ENCODE measurements at regions not wholly inside any gene's neighbourhood (a gene's known extent, or its start where the extent isn't known, plus 50 kb on each side); places are given as distances from the start of the nearest gene placed in this dataset.

DNA sequence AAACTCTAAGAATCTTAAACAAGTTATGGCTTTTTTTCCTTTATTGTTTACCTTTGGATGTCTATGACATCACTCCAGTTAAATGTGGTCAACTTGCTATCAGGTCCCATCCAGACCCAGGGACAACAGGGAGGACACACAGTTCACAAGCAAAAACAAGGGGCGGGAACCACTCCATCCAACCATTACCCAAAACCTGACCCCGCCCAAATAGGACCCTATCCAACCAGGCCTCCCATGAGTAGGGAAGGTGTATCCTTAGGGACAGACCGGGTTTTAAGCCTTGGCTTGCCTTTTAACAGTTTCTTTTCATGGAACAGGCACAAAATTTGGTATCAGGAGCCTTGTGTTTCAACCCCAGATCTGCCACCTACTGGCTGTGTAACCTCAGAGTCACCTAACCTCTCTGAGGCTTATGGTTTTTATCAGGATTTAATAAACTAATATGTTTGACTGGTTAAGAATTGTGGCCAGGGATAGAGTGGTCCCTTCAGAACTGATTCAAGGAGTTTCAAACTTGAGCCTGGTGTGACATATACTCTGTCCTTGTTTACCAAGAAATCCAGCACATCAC lies 127.7 kb upstream of the RAD23B start:
- no peak for DNase-seq (ENCODE audit: low read depth)
- no peak overlapping the region for H3K4me3 ChIP-seq (ENCODE audit: low read length)
- TF ChIP-seq, protein P1, sequence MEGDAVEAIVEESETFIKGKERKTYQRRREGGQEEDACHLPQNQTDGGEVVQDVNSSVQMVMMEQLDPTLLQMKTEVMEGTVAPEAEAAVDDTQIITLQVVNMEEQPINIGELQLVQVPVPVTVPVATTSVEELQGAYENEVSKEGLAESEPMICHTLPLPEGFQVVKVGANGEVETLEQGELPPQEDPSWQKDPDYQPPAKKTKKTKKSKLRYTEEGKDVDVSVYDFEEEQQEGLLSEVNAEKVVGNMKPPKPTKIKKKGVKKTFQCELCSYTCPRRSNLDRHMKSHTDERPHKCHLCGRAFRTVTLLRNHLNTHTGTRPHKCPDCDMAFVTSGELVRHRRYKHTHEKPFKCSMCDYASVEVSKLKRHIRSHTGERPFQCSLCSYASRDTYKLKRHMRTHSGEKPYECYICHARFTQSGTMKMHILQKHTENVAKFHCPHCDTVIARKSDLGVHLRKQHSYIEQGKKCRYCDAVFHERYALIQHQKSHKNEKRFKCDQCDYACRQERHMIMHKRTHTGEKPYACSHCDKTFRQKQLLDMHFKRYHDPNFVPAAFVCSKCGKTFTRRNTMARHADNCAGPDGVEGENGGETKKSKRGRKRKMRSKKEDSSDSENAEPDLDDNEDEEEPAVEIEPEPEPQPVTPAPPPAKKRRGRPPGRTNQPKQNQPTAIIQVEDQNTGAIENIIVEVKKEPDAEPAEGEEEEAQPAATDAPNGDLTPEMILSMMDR (IDR thresholded peaks at IDR 0.05; ENCODE audit: insufficient read depth, low read depth, low read length, missing control alignments), result peak; percentile 40

DNA sequence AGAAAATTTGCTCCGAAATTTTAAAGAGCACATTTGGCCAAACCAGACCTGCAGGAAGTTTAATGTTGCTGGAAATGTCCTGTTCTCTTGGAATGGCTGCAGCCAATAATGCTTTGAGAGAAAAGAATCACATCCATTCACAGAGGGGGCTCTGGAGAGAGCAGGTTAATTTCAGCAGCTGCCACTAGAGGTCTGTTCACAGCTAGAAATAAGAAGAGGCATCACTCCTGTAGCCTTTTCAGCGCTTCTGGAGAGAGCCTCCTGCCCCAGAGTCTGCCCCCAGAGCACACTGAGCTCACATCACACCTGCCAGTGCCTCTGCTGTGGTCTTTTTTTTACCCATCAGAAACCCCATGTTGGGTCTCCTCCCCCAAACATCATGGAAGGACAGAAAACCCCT lies 124.8 kb upstream of the RAD23B start:
- peak; percentile 32 for DNase-seq (ENCODE audit: low read depth)
- TF ChIP-seq, protein P1 (IDR thresholded peaks at IDR 0.05; ENCODE audit: insufficient read depth, low read depth, low read length, missing control alignments), result peak; percentile 45

DNA sequence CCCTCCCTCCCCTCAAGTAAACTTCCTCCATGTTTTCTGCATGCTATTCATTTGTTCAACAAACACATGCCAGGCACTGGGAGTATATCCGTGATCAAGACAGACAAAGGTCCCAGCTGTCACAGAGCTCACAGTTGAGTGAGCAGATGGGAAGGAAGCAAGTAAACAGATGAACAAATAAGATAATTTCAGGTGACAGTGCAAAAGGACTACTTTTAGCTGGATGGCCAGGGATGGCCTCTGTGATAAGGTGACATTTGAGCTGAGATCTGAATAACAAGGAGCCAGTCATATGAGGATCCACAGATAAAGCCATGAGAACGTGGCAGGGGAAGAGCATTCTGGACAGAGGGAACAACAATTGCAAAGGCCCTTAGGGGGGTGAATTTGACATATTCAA lies 121.7 kb upstream of the RAD23B start:
- DNase-seq (ENCODE audit: low read depth), result no peak
- no peak overlapping the region for H3K4me3 ChIP-seq (ENCODE audit: low read length)
- TF ChIP-seq, protein P1 (IDR thresholded peaks at IDR 0.05; ENCODE audit: insufficient read depth, low read depth, low read length, missing control alignments), result no peak

More for the DNA sequence above, 124.8 kb upstream of the RAD23B start:
- H3K4me3 ChIP-seq (ENCODE audit: low read length), result no peak overlapping the region

DNA sequence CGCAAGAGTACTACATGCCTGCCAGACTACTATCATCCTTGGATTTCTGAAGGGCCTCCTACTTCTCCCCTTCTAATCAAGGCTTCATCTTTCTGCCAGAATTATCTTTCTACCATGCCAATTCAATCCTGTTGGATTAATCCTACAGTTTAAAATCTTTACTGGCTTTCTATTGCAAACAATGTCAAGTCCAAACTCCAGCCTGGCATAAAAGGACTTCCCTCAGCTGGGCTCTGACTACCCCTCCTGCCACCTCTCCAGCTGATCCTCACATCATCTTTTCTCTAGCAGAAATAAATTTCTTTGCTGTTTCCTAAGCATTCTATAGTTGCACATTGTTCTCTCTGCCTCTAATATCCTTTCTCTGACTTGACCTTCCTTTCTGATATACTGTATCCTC lies 119.7 kb upstream of the RAD23B start:
- no peak overlapping the region for H3K4me3 ChIP-seq (ENCODE audit: low read length)
- DNase-seq (ENCODE audit: low read depth), result no peak
- TF ChIP-seq, protein P1 (IDR thresholded peaks at IDR 0.05; ENCODE audit: insufficient read depth, low read depth, low read length, missing control alignments), result no peak

DNA sequence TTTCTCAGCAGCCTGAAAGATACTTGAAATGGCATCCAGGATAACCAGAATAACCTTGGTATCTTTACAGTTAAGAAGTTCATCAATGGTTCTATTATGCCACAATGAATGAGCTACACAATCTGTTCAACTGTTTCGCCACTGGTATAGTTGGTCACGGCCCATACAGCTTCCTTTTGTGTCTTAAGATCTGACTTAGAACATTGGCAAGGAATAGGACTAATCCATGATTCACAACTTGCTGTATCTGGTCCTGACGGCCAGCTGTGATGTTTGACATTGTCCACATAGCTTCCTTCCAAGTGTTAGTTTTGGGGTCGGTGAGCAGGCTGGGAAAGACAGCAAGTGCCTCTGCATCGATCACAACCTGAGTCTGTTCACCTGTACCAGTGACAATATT lies 113.3 kb upstream of the RAD23B start:
- TF ChIP-seq, protein P1 (IDR thresholded peaks at IDR 0.05; ENCODE audit: insufficient read depth, low read depth, low read length, missing control alignments), result no peak
- no peak overlapping the region for H3K4me3 ChIP-seq (ENCODE audit: low read length)
- no peak for DNase-seq (ENCODE audit: low read depth)

DNA sequence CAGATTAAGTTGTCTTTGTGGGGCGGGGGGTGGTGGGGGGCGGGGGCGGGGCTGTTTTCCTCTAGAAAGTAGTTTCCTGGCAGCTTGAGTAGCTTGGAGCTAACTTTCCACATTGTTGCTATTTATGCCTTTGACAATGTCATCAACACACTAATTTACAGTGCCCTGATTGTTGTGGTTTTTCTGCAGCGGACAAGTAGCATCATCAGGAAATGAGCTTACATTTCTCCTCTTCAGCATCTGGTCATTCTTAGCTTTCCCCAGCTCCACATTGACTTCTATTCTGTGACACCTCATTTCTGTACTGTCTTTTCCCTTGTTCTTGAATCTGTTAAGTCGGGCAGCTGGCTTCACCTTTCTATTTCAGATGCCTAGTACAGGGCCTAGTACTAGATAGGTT lies 112.3 kb upstream of the RAD23B start:
- DNase-seq (ENCODE audit: low read depth), result no peak
- no peak overlapping the region for H3K4me3 ChIP-seq (ENCODE audit: low read length)
- TF ChIP-seq, protein P1 (IDR thresholded peaks at IDR 0.05; ENCODE audit: insufficient read depth, low read depth, low read length, missing control alignments), result no peak

Data from epithelial cell of esophagus (primary cell).